ENCODE measurements at regions not wholly inside any gene's neighbourhood (a gene's known extent, or its start where the extent isn't known, plus 50 kb on each side); places are given as distances from the start of the nearest gene placed in this dataset.

- no peaks in the 10 kb centered on the region for H3K36me3 Mint-ChIP-seq
- peaks cover 34% of the 10 kb centered on the region for H3K27me3 Mint-ChIP-seq
- H3K4me3 Mint-ChIP-seq = no peak overlapping the region
- H3K4me1 Mint-ChIP-seq = no peaks in the 10 kb centered on the region
- H3K9me3 Mint-ChIP-seq = peaks cover 1% of the 10 kb centered on the region
- no peak overlapping the region for H3K27ac Mint-ChIP-seq
- no peak for DNase-seq
These were observed 274.3 kb downstream of the QKI start for GRCh38 chr6:163688739-163689362.

- Mint-ChIP-seq H3K9me3 (peaks cover 6% of the 10 kb centered on the region), H3K27me3 (peaks cover 41% of the 10 kb centered on the region), H3K4me3 (no peak overlapping the region), H3K4me1 (no peaks in the 10 kb centered on the region), H3K36me3 (no peaks in the 10 kb centered on the region), H3K27ac (no peak overlapping the region)
- no peak for DNase-seq
These were observed 272.6 kb downstream of the QKI start for GRCh38 chr6:163687075-163687474.

GRCh38 chr6:163686301-163686700 lies 271.8 kb downstream of the QKI start:
- H3K4me3 Mint-ChIP-seq = no peak overlapping the region
- H3K9me3 Mint-ChIP-seq = peaks cover 6% of the 10 kb centered on the region
- no peak overlapping the region for H3K27ac Mint-ChIP-seq

GRCh38 chr6:163683105-163683622 lies 268.6 kb downstream of the QKI start:
- H3K36me3 Mint-ChIP-seq = no peaks in the 10 kb centered on the region
- no peak for DNase-seq
- H3K4me3 Mint-ChIP-seq = no peak overlapping the region
- no peak overlapping the region for H3K27ac Mint-ChIP-seq
- peaks cover 6% of the 10 kb centered on the region for H3K9me3 Mint-ChIP-seq
- H3K4me1 Mint-ChIP-seq = no peaks in the 10 kb centered on the region
- peaks cover 25% of the 10 kb centered on the region for H3K27me3 Mint-ChIP-seq

More at GRCh38 chr6:163686301-163686700, 271.8 kb downstream of the QKI start:
- Mint-ChIP-seq H3K27me3 (peaks cover 41% of the 10 kb centered on the region), H3K4me1 (no peaks in the 10 kb centered on the region), H3K36me3 (no peaks in the 10 kb centered on the region)
- no peak for DNase-seq

GRCh38 chr6:163679753-163680152 lies 265.2 kb downstream of the QKI start:
- H3K36me3 Mint-ChIP-seq = no peaks in the 10 kb centered on the region
- DNase-seq = no peak
- no peak overlapping the region for H3K4me3 Mint-ChIP-seq
- H3K27me3 Mint-ChIP-seq = peaks cover 11% of the 10 kb centered on the region
- no peak overlapping the region for H3K27ac Mint-ChIP-seq
- peaks cover 6% of the 10 kb centered on the region for H3K9me3 Mint-ChIP-seq
- H3K4me1 Mint-ChIP-seq = no peaks in the 10 kb centered on the region

GRCh38 chr6:163679012-163679660 lies 264.6 kb downstream of the QKI start:
- Mint-ChIP-seq H3K9me3 (peaks cover 6% of the 10 kb centered on the region), H3K4me1 (no peaks in the 10 kb centered on the region)

GRCh38 chr6:163675611-163676010 lies 261.1 kb downstream of the QKI start:
- no peak overlapping the region for H3K27ac Mint-ChIP-seq
- H3K27me3 Mint-ChIP-seq = no peaks in the 10 kb centered on the region
- no peaks in the 10 kb centered on the region for H3K36me3 Mint-ChIP-seq
- H3K4me3 Mint-ChIP-seq = no peak overlapping the region
- DNase-seq = no peak
- H3K9me3 Mint-ChIP-seq = no peaks in the 10 kb centered on the region
- no peaks in the 10 kb centered on the region for H3K4me1 Mint-ChIP-seq

More at GRCh38 chr6:163679012-163679660, 264.6 kb downstream of the QKI start:
- Mint-ChIP-seq H3K36me3 (no peaks in the 10 kb centered on the region), H3K27ac (no peak overlapping the region), H3K27me3 (peaks cover 8% of the 10 kb centered on the region), H3K4me3 (no peak overlapping the region)
- no peak for DNase-seq

GRCh38 chr6:163672710-163673109 lies 258.2 kb downstream of the QKI start:
- DNase-seq = no peak
- no peaks in the 10 kb centered on the region for H3K27me3 Mint-ChIP-seq
- H3K9me3 Mint-ChIP-seq = no peaks in the 10 kb centered on the region
- no peak overlapping the region for H3K27ac Mint-ChIP-seq
- no peaks in the 10 kb centered on the region for H3K36me3 Mint-ChIP-seq
- H3K4me1 Mint-ChIP-seq = peaks cover 5% of the 10 kb centered on the region
- H3K4me3 Mint-ChIP-seq = no peak overlapping the region

- H3K9me3 Mint-ChIP-seq = no peaks in the 10 kb centered on the region
- no peaks in the 10 kb centered on the region for H3K27me3 Mint-ChIP-seq
- no peak for DNase-seq
- no peak overlapping the region for H3K4me3 Mint-ChIP-seq
- H3K4me1 Mint-ChIP-seq = peaks cover 12% of the 10 kb centered on the region
- H3K36me3 Mint-ChIP-seq = no peaks in the 10 kb centered on the region
- no peak overlapping the region for H3K27ac Mint-ChIP-seq
These were observed 257.3 kb downstream of the QKI start for GRCh38 chr6:163671791-163672190.

GRCh38 chr6:163671355-163671754 lies 256.8 kb downstream of the QKI start:
- Mint-ChIP-seq H3K36me3 (no peaks in the 10 kb centered on the region), H3K27ac (no peak overlapping the region), H3K9me3 (no peaks in the 10 kb centered on the region), H3K4me3 (no peak overlapping the region), H3K4me1 (peaks cover 12% of the 10 kb centered on the region), H3K27me3 (no peaks in the 10 kb centered on the region)
- no peak for DNase-seq

- no peaks in the 10 kb centered on the region for H3K9me3 Mint-ChIP-seq
- peaks cover 12% of the 10 kb centered on the region for H3K4me1 Mint-ChIP-seq
- H3K27ac Mint-ChIP-seq = no peak overlapping the region
- no peak overlapping the region for H3K4me3 Mint-ChIP-seq
- H3K27me3 Mint-ChIP-seq = no peaks in the 10 kb centered on the region
- no peak for DNase-seq
- no peaks in the 10 kb centered on the region for H3K36me3 Mint-ChIP-seq
These were observed 255.8 kb downstream of the QKI start for GRCh38 chr6:163670336-163670735.

- no peak for DNase-seq
- Mint-ChIP-seq H3K9me3 (no peaks in the 10 kb centered on the region), H3K36me3 (no peaks in the 10 kb centered on the region), H3K4me3 (no peak overlapping the region), H3K27ac (no peak overlapping the region), H3K4me1 (peaks cover 12% of the 10 kb centered on the region), H3K27me3 (no peaks in the 10 kb centered on the region)
These were observed 253.5 kb downstream of the QKI start for GRCh38 chr6:163668061-163668426.

- H3K36me3 Mint-ChIP-seq = no peaks in the 10 kb centered on the region
- no peaks in the 10 kb centered on the region for H3K27me3 Mint-ChIP-seq
- H3K9me3 Mint-ChIP-seq = no peaks in the 10 kb centered on the region
- H3K4me1 Mint-ChIP-seq = peaks cover 12% of the 10 kb centered on the region
- H3K4me3 Mint-ChIP-seq = no peak overlapping the region
- DNase-seq = no peak
- no peak overlapping the region for H3K27ac Mint-ChIP-seq
These were observed 253.0 kb downstream of the QKI start for GRCh38 chr6:163667372-163668060.

GRCh38 chr6:163665464-163665863 lies 250.9 kb downstream of the QKI start:
- no peak overlapping the region for H3K27ac Mint-ChIP-seq
- H3K9me3 Mint-ChIP-seq = no peaks in the 10 kb centered on the region
- H3K4me1 Mint-ChIP-seq = peaks cover 12% of the 10 kb centered on the region
- H3K36me3 Mint-ChIP-seq = no peaks in the 10 kb centered on the region
- no peak overlapping the region for H3K4me3 Mint-ChIP-seq
- H3K27me3 Mint-ChIP-seq = no peaks in the 10 kb centered on the region
- no peak for DNase-seq

- DNase-seq = no peak
- no peak overlapping the region for H3K4me3 Mint-ChIP-seq
- H3K27me3 Mint-ChIP-seq = peaks cover 15% of the 10 kb centered on the region
- H3K27ac Mint-ChIP-seq = no peak overlapping the region
- H3K36me3 Mint-ChIP-seq = no peaks in the 10 kb centered on the region
- H3K4me1 Mint-ChIP-seq = peaks cover 12% of the 10 kb centered on the region
- no peaks in the 10 kb centered on the region for H3K9me3 Mint-ChIP-seq
These were observed 249.1 kb downstream of the QKI start for GRCh38 chr6:163663575-163663974.

All from activated naive CD8-positive, alpha-beta T cell treated with anti-CD3 and anti-CD28 coated beads for 36 hours (primary cell).